Neuron (in vitro differentiated cells): ENCODE measurements at regions not wholly inside any gene's neighbourhood (a gene's known extent, or its start where the extent isn't known, plus 50 kb on each side); places are given as distances from the start of the nearest gene placed in this dataset.

Experiments used
- H2AFZ ChIP-seq: one replicate; pipeline ENCODE4 v1.6.1; 2013; ENCODE audit warnings: low read depth, mild to moderate bottlenecking, inconsistent platforms, low read length, moderate library complexity
- H3K27me3 ChIP-seq: one replicate; pipeline ENCODE4 v1.6.1; 2013; ENCODE audit warnings: low read length; ENCODE audit not compliant: insufficient read depth
- H3K36me3 ChIP-seq: one replicate; pipeline ENCODE4 v1.6.1; 2013; ENCODE audit warnings: low read length; ENCODE audit not compliant: insufficient read depth
- H3K4me1 ChIP-seq: one replicate; pipeline ENCODE4 v1.6.1; 2013; ENCODE audit warnings: low read length; ENCODE audit not compliant: insufficient read depth
- H3K4me3 ChIP-seq: 2 replicates; pipeline ENCODE4 v1.5.1; 2013; ENCODE audit warnings: mild to moderate bottlenecking, low read length, moderate library complexity
- H3K9me3 ChIP-seq: one replicate; pipeline ENCODE4 v1.6.1; 2013; ENCODE audit warnings: low read length

DNA sequence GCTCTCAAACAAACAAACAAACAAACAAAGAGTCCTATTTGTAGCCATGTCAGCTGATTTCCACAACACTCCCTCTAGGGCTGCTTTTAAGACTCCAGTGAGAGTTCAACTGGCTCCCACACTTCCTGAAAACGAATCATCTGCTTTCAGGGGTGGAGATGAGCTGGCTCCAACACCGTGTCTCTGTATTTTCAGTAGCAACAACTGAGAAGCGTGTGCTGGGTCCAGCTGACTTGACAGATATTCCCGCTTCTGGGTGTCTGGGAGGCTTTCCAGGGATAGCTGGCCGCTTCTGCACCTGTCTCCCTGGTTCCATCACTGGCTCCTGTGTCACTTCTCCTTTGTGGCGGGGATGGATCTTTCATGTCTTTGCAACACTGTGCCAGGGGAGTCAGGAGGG lies 272.5 kb upstream of the SOX4 start:
- Histone ChIP-seq H2AFZ (no peak overlapping the region), H3K4me1 (no peaks in the 10 kb centered on the region), H3K9me3 (no peaks in the 10 kb centered on the region), H3K27me3 (no peaks in the 10 kb centered on the region), H3K36me3 (no peaks in the 10 kb centered on the region), H3K4me3 (no peak overlapping the region)

DNA sequence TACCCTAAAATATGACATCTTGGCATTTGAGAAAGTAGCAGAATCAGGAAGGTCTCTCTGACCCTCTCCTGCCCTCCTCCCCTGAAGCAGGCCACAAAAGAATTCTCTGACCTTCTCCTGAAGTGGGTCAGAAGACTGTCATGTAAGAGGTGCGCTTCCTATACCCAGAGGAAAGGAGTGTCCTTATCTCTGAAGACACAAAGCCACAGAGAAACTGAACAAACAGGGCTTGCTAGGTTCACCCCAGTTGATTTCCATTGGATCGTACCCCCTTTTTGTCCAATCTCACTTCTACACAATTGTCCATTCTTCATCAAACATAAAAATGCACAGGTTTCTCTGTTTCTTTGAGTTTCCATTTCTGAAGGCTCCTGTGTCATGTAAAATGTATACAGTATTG lies 272.0 kb upstream of the SOX4 start:
- Histone ChIP-seq H3K9me3 (no peaks in the 10 kb centered on the region), H3K4me1 (no peaks in the 10 kb centered on the region), H3K36me3 (no peaks in the 10 kb centered on the region), H3K4me3 (no peak overlapping the region), H3K27me3 (no peaks in the 10 kb centered on the region), H2AFZ (no peak overlapping the region)

DNA sequence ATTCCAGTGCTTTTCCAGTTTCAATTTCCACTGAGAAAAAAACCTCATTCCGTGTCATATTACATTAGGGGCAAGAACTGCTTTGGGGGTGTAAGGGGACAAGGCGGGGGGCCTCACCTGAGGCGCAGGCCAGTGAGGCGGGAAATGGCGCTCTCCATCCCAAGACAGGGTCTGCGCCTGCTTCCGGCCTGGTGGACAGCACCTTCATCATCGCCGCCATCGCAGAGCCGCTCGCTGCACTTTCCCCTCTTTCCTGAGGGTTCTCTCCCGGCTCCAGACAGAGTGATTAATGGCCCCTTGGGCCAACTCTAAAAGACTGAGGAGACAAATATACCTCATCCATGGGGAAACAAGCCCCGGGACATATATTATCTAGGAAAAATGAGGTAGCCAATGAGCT lies 270.0 kb upstream of the SOX4 start:
- no peaks in the 10 kb centered on the region for H3K36me3 ChIP-seq
- H3K4me3 ChIP-seq: no peak overlapping the region
- H3K27me3 ChIP-seq: no peaks in the 10 kb centered on the region
- no peaks in the 10 kb centered on the region for H3K9me3 ChIP-seq
- H3K4me1 ChIP-seq: no peaks in the 10 kb centered on the region
- H2AFZ ChIP-seq: no peak overlapping the region

DNA sequence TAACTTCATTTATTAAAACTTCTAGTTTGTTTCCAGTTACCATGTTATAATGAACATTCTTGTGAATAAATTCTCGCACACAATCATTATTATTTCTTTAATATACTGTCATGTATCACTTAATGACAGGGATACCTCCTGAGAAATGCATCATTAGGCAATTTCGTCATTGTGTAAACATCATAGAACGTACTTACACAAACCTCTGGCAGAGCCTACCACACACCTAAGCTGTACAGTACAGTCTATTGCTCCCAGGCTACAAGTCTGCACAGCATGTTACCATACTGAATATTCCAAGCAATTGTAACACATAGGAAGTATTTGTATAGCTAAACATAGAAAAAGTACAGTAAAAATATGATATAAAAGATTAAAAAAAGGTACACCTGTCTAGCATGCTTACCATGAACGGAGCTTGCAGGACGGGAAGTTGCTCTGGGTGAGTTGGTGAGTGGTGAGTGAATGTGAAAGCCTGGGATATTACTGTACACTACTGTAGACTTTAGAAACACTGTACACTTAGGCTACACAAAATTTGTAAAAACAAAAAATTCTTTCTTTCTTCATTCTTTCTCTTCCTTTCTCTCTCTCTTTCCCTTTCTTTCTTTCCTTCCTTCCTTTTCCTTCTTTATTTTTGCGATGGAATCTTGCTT lies 268.2 kb upstream of the SOX4 start:
- Histone ChIP-seq H3K36me3 (no peaks in the 10 kb centered on the region), H2AFZ (no peak overlapping the region), H3K4me3 (no peak overlapping the region), H3K4me1 (no peaks in the 10 kb centered on the region), H3K27me3 (no peaks in the 10 kb centered on the region), H3K9me3 (no peaks in the 10 kb centered on the region)

DNA sequence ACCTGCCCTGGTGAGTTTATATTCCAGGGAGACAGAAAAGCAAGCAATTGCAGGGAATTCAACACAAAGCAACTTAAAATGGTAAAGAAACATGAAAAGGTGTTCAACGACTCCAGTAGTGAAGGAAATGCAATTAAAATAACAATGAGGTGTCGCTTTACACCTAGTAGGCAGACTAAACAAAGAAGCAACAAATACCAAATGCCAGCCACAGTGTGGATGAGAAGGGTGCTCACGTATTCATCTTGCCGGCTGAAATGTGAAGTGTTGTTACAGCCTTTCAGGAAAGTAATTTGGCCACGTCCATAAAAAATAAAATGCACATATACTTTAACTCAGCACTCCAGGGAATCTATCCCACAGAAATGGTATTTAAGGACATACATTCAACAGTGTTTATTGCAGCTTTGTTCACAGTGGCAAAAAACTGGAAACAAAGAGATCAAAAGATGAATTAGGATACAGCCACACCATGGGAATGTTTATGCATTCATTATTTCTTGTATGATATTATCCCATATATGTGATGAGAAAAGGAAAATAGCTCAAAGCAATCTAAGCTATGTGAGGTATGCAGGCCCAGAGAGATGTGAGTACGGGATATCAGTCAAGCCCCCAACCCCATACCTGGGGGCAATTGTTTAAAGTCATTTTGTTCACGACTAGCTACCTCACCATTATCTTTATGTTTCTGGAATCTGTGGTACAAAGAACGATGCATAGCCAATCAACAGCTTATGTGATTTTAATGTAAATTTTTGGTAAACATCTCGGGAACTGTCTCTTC lies 266.0 kb upstream of the SOX4 start:
- no peaks in the 10 kb centered on the region for H3K36me3 ChIP-seq
- no peaks in the 10 kb centered on the region for H3K27me3 ChIP-seq
- no peak overlapping the region for H2AFZ ChIP-seq
- H3K9me3 ChIP-seq: no peaks in the 10 kb centered on the region
- no peaks in the 10 kb centered on the region for H3K4me1 ChIP-seq
- no peak overlapping the region for H3K4me3 ChIP-seq

DNA sequence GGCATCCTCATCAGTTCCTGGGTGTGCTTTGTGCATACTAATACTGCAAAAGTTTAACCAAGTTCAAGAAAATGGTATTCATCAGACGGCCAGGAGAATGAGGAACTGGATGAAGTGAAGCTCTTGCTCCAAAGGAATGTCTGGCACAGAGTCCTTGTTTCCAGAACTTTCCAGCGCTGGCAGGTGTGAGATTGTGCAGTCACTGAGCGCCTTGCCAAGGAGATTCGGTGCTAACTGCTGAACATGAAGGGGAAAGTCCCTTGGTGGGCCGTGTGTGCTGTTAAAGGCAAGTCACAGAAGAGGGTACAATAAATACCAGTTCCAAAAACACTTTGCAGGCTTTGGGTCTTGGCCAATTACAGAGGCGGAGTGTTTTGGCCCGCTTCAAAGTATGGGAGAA lies 262.3 kb upstream of the SOX4 start:
- H2AFZ ChIP-seq: no peak overlapping the region
- H3K27me3 ChIP-seq: no peaks in the 10 kb centered on the region
- H3K9me3 ChIP-seq: no peaks in the 10 kb centered on the region
- H3K36me3 ChIP-seq: no peaks in the 10 kb centered on the region
- no peaks in the 10 kb centered on the region for H3K4me1 ChIP-seq
- H3K4me3 ChIP-seq: no peak overlapping the region

DNA sequence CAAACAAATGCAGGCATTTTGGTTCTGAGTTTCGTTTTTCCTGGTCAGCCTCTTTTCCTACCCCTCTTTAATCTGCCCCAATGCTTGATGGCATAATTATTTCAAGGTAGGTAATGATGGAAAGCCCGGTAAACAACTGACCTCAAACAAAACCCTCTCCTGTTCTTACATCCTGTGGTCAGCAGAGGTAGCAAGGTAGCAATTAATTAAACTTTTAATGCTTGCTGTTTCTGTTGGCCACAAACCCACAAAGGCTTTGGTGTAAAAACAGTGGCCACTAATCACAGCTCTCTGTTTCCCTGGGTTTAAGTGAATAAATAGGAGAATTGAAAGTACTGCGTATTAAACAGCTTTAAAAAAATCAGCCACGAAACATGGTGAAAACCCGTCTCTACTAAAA lies 261.5 kb upstream of the SOX4 start:
- no peaks in the 10 kb centered on the region for H3K36me3 ChIP-seq
- H3K4me1 ChIP-seq: no peaks in the 10 kb centered on the region
- H2AFZ ChIP-seq: no peak overlapping the region
- no peaks in the 10 kb centered on the region for H3K9me3 ChIP-seq
- no peaks in the 10 kb centered on the region for H3K27me3 ChIP-seq
- no peak overlapping the region for H3K4me3 ChIP-seq

DNA sequence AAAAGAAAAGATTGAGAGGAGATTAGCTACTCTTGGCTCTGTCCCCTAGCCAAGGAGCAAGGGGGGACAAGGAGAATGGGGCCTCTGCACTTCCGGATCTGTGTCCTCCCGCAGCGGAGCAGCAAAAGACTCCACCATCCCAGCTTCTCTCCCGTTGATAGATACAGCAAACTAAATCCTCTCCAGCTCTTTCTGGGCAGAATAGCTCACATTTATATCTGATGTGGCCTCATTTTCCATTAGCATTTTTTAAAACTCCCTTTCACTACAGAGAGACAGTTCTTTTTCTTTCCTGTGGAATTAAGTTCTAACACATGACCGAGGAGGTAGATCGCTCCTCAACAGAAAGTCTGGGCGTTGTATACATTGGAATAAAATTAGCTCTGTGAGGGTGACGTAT lies 260.9 kb upstream of the SOX4 start:
- no peak overlapping the region for H2AFZ ChIP-seq
- no peaks in the 10 kb centered on the region for H3K27me3 ChIP-seq
- H3K9me3 ChIP-seq: peaks cover 3% of the 10 kb centered on the region

DNA sequence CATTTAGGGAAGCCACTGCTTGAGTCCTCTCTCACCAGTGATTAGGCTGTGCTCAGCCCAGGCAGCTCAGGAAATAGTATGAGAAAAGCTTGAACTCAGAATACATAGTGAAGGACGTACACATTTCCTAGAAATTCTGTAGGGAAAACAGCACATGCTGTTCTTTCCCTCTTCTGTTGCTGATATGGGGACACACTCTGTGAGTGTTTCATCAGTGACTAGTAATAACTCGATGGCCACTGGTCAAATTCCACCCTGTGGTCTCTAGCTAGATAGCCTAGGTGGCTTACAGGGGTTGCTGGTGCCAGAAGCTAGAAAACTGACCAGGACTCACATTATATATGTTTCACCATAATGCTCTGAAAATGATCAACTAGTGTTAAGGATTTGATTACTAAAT lies 259.8 kb upstream of the SOX4 start:
- no peaks in the 10 kb centered on the region for H3K4me1 ChIP-seq
- peaks cover 3% of the 10 kb centered on the region for H3K9me3 ChIP-seq
- no peaks in the 10 kb centered on the region for H3K27me3 ChIP-seq
- H2AFZ ChIP-seq: no peak overlapping the region
- H3K36me3 ChIP-seq: no peaks in the 10 kb centered on the region
- no peak overlapping the region for H3K4me3 ChIP-seq

More for the DNA sequence above, 260.9 kb upstream of the SOX4 start:
- no peaks in the 10 kb centered on the region for H3K4me1 ChIP-seq
- H3K4me3 ChIP-seq: no peak overlapping the region
- no peaks in the 10 kb centered on the region for H3K36me3 ChIP-seq

DNA sequence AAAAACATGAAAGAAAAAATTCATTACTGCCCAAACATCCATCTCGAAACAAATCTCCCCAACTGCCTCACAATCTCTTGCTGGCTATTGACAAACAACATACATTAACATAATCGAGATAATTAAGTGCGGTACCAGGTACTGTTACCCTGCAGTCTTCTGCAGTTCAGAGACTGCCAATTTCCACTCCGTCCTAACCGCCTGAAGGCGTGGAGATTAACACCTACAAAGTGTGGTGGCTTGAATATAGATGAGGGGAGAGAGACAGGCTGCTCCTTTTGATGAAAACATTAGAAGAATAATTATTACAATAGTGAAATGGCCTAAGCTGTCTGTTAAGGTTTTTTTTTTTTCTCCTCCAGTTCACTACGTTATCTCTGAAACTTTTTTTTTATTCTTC lies 258.9 kb upstream of the SOX4 start:
- H2AFZ ChIP-seq: no peak overlapping the region
- H3K36me3 ChIP-seq: no peaks in the 10 kb centered on the region
- no peak overlapping the region for H3K4me3 ChIP-seq
- H3K4me1 ChIP-seq: no peaks in the 10 kb centered on the region
- peaks cover 4% of the 10 kb centered on the region for H3K9me3 ChIP-seq
- no peaks in the 10 kb centered on the region for H3K27me3 ChIP-seq

DNA sequence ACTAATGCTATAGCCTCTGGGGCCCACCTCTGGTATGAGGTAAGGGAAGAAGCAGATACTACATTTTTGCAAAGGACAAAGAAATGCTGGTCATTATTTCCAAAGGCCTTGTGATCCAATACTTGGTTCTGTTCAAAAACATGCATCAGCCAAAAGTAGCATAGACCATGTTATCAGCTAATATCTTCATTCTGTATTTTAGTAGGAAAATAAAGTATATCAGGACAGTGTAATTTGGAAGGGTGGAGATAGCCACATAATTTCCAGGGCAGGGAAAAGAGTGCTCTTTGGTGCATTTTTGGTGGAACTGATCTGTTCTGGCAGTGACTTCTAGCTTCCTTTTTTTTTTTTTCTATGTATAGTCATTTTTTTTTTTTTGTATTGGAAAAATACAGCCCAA lies 258.0 kb upstream of the SOX4 start:
- H3K9me3 ChIP-seq: peaks cover 4% of the 10 kb centered on the region
- H3K27me3 ChIP-seq: no peaks in the 10 kb centered on the region
- no peak overlapping the region for H2AFZ ChIP-seq
- H3K4me3 ChIP-seq: no peak overlapping the region
- no peaks in the 10 kb centered on the region for H3K36me3 ChIP-seq
- H3K4me1 ChIP-seq: no peaks in the 10 kb centered on the region

DNA sequence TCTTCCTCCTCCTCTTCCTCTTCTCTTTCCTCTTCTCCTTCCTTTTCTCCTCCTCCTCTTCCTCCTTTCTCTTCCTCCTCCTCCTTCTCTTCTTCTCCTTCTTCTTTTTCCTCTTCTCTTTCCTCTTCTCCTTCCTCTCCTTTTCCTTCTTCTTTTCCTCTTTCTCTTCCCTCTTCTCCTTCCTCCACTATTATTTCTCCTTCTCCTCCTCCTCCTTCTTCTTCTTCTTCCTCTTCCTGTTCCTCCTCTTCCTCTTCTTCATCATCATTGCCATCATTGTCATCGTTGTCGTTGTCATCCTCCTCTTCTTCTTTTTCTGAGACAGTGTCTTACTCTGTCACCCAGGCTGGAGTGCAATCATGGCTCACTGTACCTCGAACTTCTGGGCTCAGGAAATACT lies 256.3 kb upstream of the SOX4 start:
- H3K4me1 ChIP-seq: no peaks in the 10 kb centered on the region

DNA sequence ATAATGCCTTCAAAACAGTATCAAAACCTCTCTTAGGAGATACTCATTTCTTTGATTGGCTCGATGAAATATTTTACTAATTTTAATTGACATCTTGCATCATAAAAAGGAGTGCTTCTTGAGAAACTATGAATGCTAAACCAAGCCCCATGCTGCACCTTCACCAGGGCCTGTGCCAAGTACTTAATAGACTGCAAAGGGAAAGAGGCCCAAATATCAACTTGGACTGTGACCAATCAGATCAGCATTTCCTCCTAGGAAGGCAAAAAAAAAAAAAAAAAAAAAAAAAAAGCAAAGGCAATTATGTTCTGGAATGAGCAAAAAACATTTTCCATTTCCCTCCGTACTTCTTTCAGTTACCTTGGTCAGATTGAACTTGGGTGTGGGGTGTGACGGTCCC lies 253.0 kb upstream of the SOX4 start:
- no peak overlapping the region for H3K4me3 ChIP-seq
- H3K36me3 ChIP-seq: no peaks in the 10 kb centered on the region
- no peak overlapping the region for H2AFZ ChIP-seq
- peaks cover 4% of the 10 kb centered on the region for H3K9me3 ChIP-seq
- H3K4me1 ChIP-seq: no peaks in the 10 kb centered on the region
- H3K27me3 ChIP-seq: no peaks in the 10 kb centered on the region

More for the DNA sequence above, 256.3 kb upstream of the SOX4 start:
- Histone ChIP-seq H3K27me3 (no peaks in the 10 kb centered on the region), H2AFZ (no peak overlapping the region), H3K36me3 (no peaks in the 10 kb centered on the region), H3K4me3 (no peak overlapping the region), H3K9me3 (peaks cover 4% of the 10 kb centered on the region)

DNA sequence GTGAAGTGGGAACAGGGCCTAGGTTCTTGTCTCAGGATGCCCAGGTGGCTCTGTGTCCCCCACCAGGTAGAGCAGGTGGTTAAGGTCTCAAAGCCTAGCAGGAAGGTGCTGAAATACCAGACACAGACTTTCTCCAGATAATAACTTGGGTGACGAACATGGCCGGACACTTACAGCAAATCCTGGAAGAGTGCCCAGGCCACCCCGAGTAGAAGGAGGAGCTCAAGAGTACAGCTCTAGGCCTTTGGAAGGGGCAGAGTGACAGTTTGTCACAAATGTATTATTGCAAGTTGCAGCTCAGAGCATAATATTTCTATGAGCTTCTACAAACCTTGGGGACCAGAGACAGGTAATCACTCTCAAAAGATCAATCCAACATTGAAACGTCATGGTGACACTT lies 251.6 kb upstream of the SOX4 start:
- H3K9me3 ChIP-seq: peaks cover 4% of the 10 kb centered on the region
- H3K27me3 ChIP-seq: no peaks in the 10 kb centered on the region
- H2AFZ ChIP-seq: no peak overlapping the region
- H3K4me1 ChIP-seq: no peaks in the 10 kb centered on the region
- no peak overlapping the region for H3K4me3 ChIP-seq
- no peaks in the 10 kb centered on the region for H3K36me3 ChIP-seq
